HG03442 (cell line): ENCODE measurements at regions not wholly inside any gene's neighbourhood (a gene's known extent, or its start where the extent isn't known, plus 50 kb on each side); places are given as distances from the start of the nearest gene placed in this dataset.
"Not testable (repeated sequence)": the region's sequence is repeated elsewhere in the genome, so short reads cannot be mapped to it uniquely, and the experiment has no call there.

Source experiments
- ATAC-seq: cut with Tn5 transposase; IDR thresholded peaks from one replicate; pipeline ENCODE4 v1.9.1; 2021; ENCODE audit warnings: mild to moderate bottlenecking, moderate library complexity; ENCODE audit not compliant: unreplicated experiment

DNA sequence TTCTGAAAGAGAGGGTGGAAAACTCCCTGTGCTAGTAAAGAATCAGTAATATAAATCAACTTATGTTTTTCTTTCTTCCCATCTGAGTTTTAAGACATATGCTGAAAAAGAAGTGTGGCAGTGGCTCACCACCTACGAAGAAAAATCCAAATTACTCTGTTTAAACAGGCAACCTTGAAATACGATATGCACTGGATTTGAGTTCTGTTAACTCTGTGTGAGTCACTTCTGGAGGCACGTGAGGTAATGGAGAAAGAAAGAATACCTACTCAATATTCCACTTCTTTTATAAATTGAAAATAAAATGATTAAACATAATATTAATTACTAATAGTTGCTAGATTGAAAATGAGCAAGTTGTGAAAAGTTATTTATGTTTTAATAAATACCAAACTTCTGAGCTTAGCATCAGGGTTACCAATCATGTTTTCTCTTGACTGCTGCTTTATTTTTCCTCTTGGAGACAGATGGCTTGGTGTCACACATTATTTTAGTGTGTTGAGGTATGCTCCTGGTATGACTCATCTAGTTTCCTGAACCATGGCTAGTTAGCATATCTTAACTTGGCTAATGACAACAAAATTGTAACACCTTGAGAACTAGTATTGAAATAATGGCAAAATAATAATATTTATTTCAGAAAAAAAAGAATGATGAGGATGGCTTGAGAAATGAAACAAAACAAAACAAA, 1705.5 kb upstream of the PIK3C3 start:
- no peak for ATAC-seq

DNA sequence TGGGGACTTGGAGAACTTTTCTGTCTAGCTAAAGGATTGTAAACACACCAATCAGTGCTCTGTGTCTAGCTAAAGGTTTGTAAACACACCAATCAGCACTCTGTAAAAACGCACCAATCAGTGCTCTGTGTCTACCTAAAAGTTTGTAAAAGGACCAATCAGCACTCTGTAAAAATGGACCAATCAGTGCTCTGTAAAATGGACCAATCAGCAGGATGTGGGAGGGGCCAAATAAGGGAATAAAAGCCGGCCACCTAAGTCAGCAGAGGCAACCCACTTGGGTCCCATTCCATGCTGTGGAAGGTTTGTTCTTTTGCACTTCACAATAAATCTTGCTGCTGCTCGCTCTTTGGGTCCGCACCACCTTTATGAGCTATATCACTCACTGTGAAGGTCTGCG, 1709.4 kb upstream of the PIK3C3 start:
- not testable (repeated sequence) for ATAC-seq

DNA sequence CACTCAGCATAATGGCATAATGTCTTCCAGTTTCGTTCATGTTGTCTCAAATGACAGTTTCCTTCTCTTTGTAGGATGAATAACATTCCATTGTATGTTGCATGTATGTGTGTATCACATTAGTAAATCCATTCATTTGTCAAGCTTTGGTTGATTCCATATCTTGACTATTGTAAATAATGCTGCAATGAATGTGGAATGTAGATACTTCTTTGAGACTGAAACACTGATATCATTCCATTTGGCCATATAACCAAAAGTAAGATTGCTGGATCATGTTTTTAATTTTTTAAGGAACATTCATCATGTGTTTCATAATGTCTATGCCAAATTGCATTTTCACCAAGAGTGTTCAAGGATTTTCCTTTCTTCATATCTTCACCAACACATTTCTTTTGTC, 1711.4 kb upstream of the PIK3C3 start:
- ATAC-seq = no peak

DNA sequence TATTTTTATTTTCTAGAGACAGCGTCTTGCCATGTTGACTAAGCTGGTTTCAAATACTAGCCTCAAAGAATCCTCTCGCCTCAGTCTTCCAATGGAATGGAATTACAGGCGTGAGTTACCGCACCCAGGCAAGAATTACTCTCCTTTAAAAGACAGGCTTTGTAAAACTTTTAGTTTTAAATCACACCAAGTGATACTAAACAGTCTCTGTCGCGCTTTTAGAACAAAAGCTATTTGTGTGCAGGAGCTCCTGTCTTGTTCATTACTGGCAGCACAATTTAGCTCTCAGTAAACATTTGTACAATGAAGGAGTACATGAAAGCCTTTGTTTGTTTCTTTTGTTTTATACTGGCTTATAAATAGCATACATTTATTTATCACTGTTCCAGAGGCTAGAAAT, 1719.2 kb upstream of the PIK3C3 start:
- no peak for ATAC-seq

DNA sequence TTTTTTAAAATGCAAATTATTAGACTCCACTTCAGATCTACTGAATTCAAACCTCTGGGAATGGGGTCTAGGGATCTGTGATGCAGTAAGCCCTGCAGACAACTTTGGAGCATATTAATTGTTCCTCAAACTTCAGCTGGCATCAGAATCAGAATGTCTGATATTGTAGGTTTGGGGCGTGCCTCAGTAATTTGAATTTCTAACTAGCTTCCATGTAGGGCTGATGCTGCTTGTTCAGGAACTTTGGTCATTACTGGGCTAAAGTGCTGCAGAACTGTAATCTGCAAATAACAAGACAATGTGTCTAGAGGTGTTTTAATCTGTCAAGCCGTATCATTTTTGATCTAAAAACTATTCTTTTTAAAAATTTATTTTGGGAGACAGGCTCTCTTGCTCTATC, 1719.7 kb upstream of the PIK3C3 start:
- no peak for ATAC-seq

DNA sequence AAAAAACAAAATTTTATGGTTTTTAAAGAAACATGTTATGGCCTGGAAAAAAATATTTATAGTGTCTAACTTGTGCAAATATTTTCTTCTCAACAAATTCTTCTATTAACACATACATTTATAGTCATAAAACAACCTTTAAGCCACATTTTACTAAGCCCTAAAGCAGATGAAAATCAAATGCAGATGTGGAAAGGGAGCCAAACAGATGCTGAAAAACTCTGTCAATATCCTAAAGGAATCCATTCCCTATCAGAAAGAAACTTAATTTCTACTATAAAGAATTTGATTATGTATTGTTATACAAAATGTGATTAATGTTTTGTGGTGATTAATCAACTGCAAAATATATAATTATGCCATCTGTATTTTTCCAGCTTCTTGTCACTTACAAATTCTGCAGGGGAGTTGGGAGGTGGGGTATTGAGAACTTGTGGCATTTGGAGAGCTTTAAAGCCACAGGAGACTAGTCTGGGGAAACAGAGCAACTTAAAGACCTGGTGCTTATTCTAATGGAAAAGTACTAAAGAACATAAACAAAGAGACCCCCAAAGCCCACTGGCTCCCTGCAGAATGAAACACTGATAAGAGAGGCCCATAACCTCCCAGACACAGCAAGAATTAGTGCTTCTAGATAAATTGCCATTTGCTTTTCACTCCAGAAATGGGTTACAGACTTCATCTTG, 1721.0 kb upstream of the PIK3C3 start:
- ATAC-seq = no peak

- no peak for ATAC-seq
Observed at GRCh38 chr18:40222776-40223175, 1732.3 kb upstream of the PIK3C3 start.

DNA sequence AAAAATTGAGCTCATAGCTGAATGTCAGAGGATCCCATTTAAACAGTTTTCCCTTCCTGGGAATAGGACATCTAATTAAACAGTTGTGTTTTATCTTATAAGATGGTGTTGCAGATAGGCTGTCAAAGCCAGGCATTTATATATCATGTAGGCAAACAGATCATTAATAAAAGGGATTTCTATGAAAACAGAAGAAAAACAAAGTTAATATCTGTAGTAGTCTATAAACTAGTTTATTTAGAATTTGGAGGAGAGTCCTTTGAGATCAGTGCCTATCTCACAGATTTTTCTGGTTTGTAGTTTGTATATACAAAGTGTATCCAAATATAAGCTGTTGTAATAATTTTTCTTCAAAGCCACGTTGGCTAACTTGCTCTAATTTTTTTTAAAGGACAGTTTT, 1738.2 kb upstream of the PIK3C3 start:
- ATAC-seq = no peak

DNA sequence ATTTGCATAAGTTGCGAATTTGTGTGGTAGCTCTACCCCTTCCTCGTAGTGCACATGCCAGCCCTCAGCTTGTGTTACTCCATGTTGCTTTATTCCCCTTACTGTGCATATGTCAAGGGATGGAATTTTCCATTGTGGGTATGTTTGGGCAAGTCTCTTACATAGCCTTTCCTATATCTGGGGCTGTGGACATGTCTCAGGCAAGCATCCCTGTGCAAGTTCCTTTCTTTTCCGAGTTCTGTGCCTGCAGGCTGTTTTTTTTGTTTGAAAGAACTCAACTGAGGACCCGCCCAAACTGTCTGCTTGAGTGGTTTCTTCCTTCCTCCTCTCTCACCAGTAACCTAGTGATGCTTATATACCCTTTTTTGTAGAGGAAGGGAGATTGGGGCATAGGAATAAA, 1739.1 kb upstream of the PIK3C3 start:
- ATAC-seq = no peak

GRCh38 chr18:40210696-40211095, 1744.3 kb upstream of the PIK3C3 start:
- ATAC-seq = no peak

DNA sequence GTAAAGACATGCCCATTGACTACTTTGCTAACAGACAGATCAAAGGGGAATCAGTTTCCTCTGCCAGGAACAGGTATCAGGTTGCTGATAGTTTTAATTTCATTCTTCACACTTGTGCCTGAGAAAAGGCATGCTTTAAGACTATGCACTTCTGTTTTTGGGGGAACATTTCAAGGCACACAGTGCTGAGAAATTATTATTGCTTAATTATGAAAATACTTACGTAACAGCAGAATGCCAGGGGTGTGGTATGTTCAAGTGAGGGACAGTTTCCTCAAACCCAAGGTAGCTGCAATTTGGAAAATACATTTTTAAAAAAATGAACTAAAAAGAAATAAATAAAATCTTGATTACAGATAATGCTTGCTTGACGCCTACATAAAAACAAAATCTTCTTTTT, 1746.1 kb upstream of the PIK3C3 start:
- ATAC-seq = no peak

- no peak for ATAC-seq
Observed at GRCh38 chr18:40197711-40198110, 1757.3 kb upstream of the PIK3C3 start.

DNA sequence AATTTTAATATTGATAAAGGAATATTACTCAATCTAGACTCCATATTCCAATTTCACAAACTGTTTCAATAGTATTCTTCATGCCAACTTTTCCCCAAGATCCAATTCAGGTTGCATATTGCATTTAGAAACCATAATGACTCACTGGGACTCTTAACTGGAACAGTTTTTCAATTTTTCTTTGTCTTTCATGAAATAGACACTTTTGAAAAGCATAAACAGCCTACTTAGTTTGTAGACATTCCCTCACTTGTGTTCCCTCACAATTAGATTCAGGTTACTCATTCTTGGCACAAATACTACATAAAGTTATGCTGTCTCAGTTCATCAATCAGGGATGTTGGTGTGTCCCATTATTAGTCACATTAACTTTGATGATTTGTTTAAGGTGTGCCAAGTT, 1768.4 kb upstream of the PIK3C3 start:
- ATAC-seq = no peak

GRCh38 chr18:40179729-40180461, 1775.1 kb upstream of the PIK3C3 start:
- ATAC-seq = no peak

DNA sequence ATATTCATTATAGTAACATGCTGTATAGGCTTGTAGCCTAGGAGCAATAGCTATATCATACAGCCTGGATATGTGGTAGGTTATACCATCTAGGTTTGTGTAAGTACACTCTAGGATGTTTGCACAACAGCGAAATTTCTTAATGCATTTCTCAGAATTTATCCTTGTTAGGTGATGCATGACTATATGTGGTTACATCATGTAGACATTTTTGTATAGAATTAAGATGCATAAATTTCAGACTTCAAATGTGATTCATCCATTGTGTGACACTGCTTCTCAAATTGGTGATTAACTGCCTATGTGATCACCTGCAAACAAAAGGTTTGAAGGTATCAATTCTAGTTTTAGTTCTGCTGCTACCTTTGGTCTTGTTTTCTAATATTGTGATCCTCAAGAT, 1787.0 kb upstream of the PIK3C3 start:
- ATAC-seq = no peak

DNA sequence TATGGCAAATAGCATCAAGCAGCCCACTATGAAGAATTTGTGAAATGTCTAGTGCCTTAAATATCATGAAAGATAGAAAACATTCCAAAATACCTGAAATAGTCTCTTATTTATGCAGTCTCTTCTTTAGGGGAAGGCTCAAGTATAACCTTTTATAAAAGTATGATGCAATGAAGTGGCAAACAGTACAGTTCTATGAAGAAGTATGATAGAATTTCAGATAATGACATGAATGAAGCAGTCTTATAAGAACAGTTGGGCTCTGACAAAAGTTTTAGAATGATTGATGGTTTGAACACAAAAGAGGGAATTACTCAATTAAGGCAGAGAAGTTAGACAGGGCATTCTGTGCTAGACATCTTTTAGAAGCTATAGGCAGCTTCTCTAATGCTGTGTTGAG, 1791.8 kb upstream of the PIK3C3 start:
- no peak for ATAC-seq

GRCh38 chr18:40160361-40160760, 1794.7 kb upstream of the PIK3C3 start:
- ATAC-seq = no peak

DNA sequence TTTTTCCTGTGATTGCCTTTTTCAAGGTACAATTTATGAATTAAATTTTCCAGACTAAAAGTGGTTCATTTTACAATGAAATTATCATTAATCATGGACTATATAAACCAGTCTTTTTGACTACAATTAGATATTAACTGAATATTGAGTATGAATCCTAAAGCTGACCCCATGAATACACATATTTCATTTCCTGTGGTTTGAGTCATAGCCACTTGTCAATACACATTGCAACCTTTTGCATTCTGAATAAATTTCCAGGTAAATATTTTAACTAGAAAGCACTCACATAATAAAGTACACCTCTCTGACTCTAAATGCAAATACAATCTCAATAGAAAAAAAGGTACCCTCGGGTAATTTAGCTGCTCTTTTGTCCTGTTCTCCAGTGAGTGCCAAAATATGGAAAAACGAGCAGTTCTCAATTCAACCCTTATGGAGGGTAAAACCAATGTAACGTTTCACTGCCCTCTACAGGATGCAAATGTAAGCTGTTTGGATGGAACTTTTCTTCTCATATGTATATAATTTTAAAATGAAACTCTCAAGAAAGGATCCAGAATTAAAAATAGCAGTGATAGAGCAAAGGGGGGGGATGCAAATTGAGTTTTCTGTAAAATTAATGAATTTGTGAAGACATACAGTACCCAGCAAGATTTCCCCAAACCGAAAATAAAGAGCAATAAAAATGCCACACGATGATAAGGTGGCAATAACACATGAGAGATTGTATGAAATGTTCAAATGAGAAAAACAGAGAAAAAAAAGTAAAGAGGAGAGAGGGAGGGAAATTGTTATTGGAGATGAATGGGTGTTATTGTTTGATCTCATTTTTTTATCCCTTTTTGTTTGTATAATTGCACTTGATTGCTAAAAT, 1795.7 kb upstream of the PIK3C3 start:
- no peak for ATAC-seq

DNA sequence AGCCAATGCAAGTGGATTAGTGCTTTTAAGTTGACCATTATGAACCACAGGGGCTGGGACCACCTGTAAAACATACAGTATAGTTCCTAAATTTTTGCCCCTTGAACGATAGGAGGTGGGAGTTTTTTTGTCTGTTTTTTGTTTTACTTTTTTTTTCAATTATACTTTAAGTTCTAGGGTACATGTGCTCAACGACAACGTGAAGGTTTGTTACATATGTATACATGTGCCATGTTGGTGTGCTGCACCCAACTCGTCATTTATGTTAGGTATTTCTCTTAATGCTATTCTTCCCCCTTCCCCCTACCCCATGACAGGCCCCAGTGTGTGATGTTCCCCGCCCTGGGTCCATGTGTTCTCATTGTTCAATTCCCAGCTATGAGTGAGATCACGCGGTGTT, 1797.9 kb upstream of the PIK3C3 start:
- ATAC-seq = no peak

GRCh38 chr18:40152859-40153258, 1802.2 kb upstream of the PIK3C3 start:
- no peak for ATAC-seq

GRCh38 chr18:40148960-40149359, 1806.1 kb upstream of the PIK3C3 start:
- no peak for ATAC-seq
